HG03439 (cell line): ENCODE measurements at regions not wholly inside any gene's neighbourhood (a gene's known extent, or its start where the extent isn't known, plus 50 kb on each side); places are given as distances from the start of the nearest gene placed in this dataset.
A peak's percentile ranks its signal among the peaks of the same experiment; 100 is the strongest.
"Not testable (repeated sequence)": the region's sequence is repeated elsewhere in the genome, so short reads cannot be mapped to it uniquely, and the experiment has no call there.

Experiments
- ATAC-seq: cut with Tn5 transposase; IDR thresholded peaks from one replicate; pipeline ENCODE4 v1.9.1; 2021; ENCODE audit warnings: mild to moderate bottlenecking, moderate library complexity; ENCODE audit not compliant: unreplicated experiment

- ATAC-seq: no peak
Observed at GRCh38 chr7:89761173-89761572, 393.1 kb upstream of the STEAP1 start.

- no peak for ATAC-seq
Observed at GRCh38 chr7:89770161-89770560, 384.1 kb upstream of the STEAP1 start.

- ATAC-seq: no peak
Observed at GRCh38 chr7:89771003-89771636, 383.1 kb upstream of the STEAP1 start.

- no peak for ATAC-seq
Observed at GRCh38 chr7:89772276-89772675, 382.0 kb upstream of the STEAP1 start.

- no peak for ATAC-seq
Observed at GRCh38 chr7:89773611-89774010, 380.7 kb upstream of the STEAP1 start.

GRCh38 chr7:89775459-89775858, 378.8 kb upstream of the STEAP1 start:
- no peak for ATAC-seq

GRCh38 chr7:89776980-89777379, 377.3 kb upstream of the STEAP1 start:
- ATAC-seq: no peak

GRCh38 chr7:89777499-89777898, 376.8 kb upstream of the STEAP1 start:
- no peak for ATAC-seq

GRCh38 chr7:89780291-89780690, 374.0 kb upstream of the STEAP1 start:
- ATAC-seq: no peak

GRCh38 chr7:89796481-89796880, 357.8 kb upstream of the STEAP1 start:
- no peak for ATAC-seq

GRCh38 chr7:89797965-89798598, 356.2 kb upstream of the STEAP1 start:
- ATAC-seq: no peak

GRCh38 chr7:89798599-89798996, 355.7 kb upstream of the STEAP1 start:
- ATAC-seq: no peak

- no peak for ATAC-seq
Observed at GRCh38 chr7:89800761-89801160, 353.5 kb upstream of the STEAP1 start.

GRCh38 chr7:89809291-89809690, 345.0 kb upstream of the STEAP1 start:
- ATAC-seq: no peak

- ATAC-seq: no peak
Observed at GRCh38 chr7:89813081-89813480, 341.2 kb upstream of the STEAP1 start.

GRCh38 chr7:89826121-89826520, 328.1 kb upstream of the STEAP1 start:
- ATAC-seq: no peak

- ATAC-seq: no peak
Observed at GRCh38 chr7:89826557-89826956, 327.7 kb upstream of the STEAP1 start.

GRCh38 chr7:89837515-89837914, 316.8 kb upstream of the STEAP1 start:
- no peak for ATAC-seq

- ATAC-seq: peak; percentile 60
Observed at GRCh38 chr7:89839329-89839728, 314.9 kb upstream of the STEAP1 start.

- no peak for ATAC-seq
Observed at GRCh38 chr7:89845952-89846351, 308.3 kb upstream of the STEAP1 start.

GRCh38 chr7:89849052-89849451, 305.2 kb upstream of the STEAP1 start:
- ATAC-seq: no peak

GRCh38 chr7:89857053-89857452, 297.2 kb upstream of the STEAP1 start:
- not testable (repeated sequence) for ATAC-seq

- no peak for ATAC-seq
Observed at GRCh38 chr7:89857767-89858166, 296.5 kb upstream of the STEAP1 start.
